ENCODE measurements at regions not wholly inside any gene's neighbourhood (a gene's known extent, or its start where the extent isn't known, plus 50 kb on each side); places are given as distances from the start of the nearest gene placed in this dataset.

DNA sequence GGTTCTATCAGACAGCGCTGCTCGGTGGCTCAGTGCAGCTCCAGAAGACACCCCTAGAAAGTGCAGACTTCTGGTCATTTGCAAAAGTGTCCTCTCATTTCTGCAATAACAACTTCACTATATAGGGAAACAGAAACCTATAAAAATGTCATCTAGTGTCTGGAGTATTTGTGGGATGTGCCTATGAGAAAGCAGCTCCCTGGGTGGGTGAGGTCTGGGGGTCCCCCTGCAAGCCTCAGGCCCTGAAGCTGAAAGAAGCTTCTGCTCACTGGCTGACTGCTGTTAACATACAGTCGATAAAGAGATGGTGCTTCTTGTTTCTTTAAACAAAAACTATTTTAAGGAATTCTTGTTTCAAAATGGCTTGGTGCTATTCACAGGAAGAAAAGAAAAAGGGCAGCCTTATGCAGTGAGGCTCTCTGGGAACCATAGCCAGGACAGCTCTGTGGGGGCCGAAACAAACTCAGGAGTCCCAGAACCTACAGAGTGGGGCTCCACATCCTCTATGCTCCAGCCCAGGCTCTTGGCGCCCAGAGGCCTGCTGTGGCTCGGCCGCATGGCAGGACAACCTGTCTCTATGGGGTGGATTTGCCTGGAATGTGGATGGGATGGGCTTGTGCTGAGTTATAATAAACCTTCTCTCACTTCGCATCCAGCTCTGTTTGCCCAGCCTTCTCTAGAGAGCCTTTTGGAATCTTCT lies 109.7 kb downstream of the BANF2 start:
- Histone ChIP-seq H3K36me3 (ENCODE audit: low read depth, missing control alignments) (no peaks in the 10 kb centered on the region), H3K4me3 (no peak overlapping the region), H3K27ac (peak overlapping the region in 1 of 2 donors; percentile 36), H3K9me3 (no peaks in the 10 kb centered on the region), H3K4me1 (peaks cover 42% of the 10 kb centered on the region), H3K27me3 (no peaks in the 10 kb centered on the region)
- intact Hi-C loops (cut with DNase I; ENCODE audit: low total_unique reads) = no loop called here
- TF ChIP-seq CTCF (IDR thresholded peaks at IDR 0.05) (no peak), POLR2A (IDR thresholded peaks at IDR 0.05) (no peak)
- 60 to 74% methylated on average over 5 to 8 of the region's 8 CpGs for WGBS, 2 donors
- DNase-seq = no peak

DNA sequence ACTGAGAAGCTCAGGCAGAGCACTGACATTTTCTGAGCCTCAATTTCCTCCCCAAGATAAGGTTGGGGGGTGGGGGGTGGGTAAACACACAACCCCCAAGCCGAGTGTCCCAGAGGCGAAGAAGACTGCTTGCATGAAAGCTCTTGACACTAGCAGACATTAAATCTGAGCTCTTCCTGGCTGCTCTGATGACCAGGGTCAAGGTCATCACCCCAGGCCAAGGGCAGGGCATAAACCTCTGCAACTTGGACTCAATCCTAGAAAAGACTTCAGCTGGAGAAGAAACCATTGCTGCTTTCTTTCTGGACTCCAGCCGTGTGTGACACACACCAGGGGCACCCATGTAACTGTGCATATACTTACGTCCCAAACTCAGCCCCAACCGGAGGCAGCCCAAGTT lies 109.0 kb downstream of the BANF2 start:
- intact Hi-C loops (cut with DNase I; ENCODE audit: low total_unique reads) = no loop called here
- H3K9me3 ChIP-seq = no peaks in the 10 kb centered on the region
- TF ChIP-seq CTCF (IDR thresholded peaks at IDR 0.05) = no peak
- no peak for TF ChIP-seq POLR2A (IDR thresholded peaks at IDR 0.05)
- H3K27ac ChIP-seq = peak overlapping the region in 1 of 2 donors; percentile 83
- H3K4me1 ChIP-seq = peaks cover 42% of the 10 kb centered on the region
- WGBS, 2 donors = 52 to 60% methylated on average over 3 to 5 of the region's 5 CpGs
- no peaks in the 10 kb centered on the region for H3K27me3 ChIP-seq
- DNase-seq = no peak
- no peaks in the 10 kb centered on the region for H3K36me3 ChIP-seq (ENCODE audit: low read depth, missing control alignments)
- no peak overlapping the region for H3K4me3 ChIP-seq

- 28 to 36% methylated on average over 4 to 5 of the region's 5 CpGs for WGBS, 2 donors
- H3K36me3 ChIP-seq (ENCODE audit: low read depth, missing control alignments) = no peaks in the 10 kb centered on the region
- TF ChIP-seq POLR2A (IDR thresholded peaks at IDR 0.05) (no peak), CTCF (IDR thresholded peaks at IDR 0.05) (no peak)
- H3K9me3 ChIP-seq = no peaks in the 10 kb centered on the region
- no peaks in the 10 kb centered on the region for H3K27me3 ChIP-seq
- intact Hi-C loops (cut with DNase I; ENCODE audit: low total_unique reads) = no loop called here
- peak; percentile 61 for DNase-seq
- H3K4me1 ChIP-seq = peaks cover 42% of the 10 kb centered on the region
- H3K4me3 ChIP-seq = no peak overlapping the region
- peak overlapping the region in 1 of 2 donors; percentile 83 for H3K27ac ChIP-seq
Observed at GRCh38 chr20:17808357-17808756, 108.6 kb downstream of the BANF2 start.

GRCh38 chr20:17807651-17808050 lies 107.9 kb downstream of the BANF2 start:
- Histone ChIP-seq H3K4me3 (no peak overlapping the region), H3K27ac (peak overlapping the region; percentile 76 to 83), H3K9me3 (no peaks in the 10 kb centered on the region), H3K4me1 (peaks cover 42% of the 10 kb centered on the region), H3K27me3 (no peaks in the 10 kb centered on the region), H3K36me3 (ENCODE audit: low read depth, missing control alignments) (no peaks in the 10 kb centered on the region)
- TF ChIP-seq POLR2A (IDR thresholded peaks at IDR 0.05) (no peak), CTCF (IDR thresholded peaks at IDR 0.05) (no peak)
- 21 to 38% methylated on average over 2 of the region's 2 CpGs for WGBS, 2 donors
- no peak for DNase-seq
- intact Hi-C loops (cut with DNase I; ENCODE audit: low total_unique reads) = no loop called here

Data from testis (tissue), 2 donors.